ENCODE measurements at regions not wholly inside any gene's neighbourhood (a gene's known extent, or its start where the extent isn't known, plus 50 kb on each side); places are given as distances from the start of the nearest gene placed in this dataset.

DNA sequence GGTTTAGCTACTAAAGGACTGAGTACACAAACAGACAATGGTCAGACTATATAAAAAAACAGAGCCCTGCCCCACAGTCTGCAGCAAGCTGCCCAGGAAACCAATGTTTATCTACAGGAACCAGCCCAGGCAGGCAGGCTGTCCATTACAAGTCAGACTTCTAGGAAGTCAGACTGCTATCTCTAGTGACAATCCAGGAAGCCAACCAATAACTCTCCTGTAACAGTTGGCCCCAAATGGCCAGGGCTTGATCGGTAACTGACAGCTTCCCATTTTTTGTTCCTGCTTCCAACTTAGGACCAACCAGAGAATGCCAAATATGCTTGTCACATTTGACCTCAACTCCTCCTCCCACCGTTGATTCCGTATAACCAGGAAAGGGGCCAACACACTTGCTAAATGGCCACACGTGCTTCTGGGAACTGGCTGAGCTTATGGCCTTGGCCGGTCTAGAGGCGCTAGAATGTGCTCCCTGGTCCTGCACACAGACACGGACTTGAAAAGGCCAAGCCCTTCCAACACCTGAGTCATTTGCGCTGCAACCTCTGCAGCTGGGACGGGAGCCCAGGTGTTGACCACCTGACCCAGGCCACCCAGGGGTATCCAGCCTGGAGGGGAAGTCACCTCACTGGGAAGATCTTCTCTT is 79.6 kb upstream of the CDK20 start:
- H3K4me1 ChIP-seq (ENCODE audit: control insufficient read depth, insufficient read depth, low read length) = no peaks in the 10 kb centered on the region
- no peaks in the 10 kb centered on the region for H3K36me3 ChIP-seq (ENCODE audit: control insufficient read depth, insufficient read depth, low read length)
- no peaks in the 10 kb centered on the region for H3K27me3 ChIP-seq (ENCODE audit: control insufficient read depth, insufficient read depth, low read length)
- no peaks in the 10 kb centered on the region for H3K9me3 ChIP-seq (ENCODE audit: control insufficient read depth, insufficient read depth, low read length)
- no peak overlapping the region for H3K9ac ChIP-seq (ENCODE audit: low read depth, low read length)
- no peak overlapping the region for H3K4me3 ChIP-seq (ENCODE audit: low read depth, low read length)

DNA sequence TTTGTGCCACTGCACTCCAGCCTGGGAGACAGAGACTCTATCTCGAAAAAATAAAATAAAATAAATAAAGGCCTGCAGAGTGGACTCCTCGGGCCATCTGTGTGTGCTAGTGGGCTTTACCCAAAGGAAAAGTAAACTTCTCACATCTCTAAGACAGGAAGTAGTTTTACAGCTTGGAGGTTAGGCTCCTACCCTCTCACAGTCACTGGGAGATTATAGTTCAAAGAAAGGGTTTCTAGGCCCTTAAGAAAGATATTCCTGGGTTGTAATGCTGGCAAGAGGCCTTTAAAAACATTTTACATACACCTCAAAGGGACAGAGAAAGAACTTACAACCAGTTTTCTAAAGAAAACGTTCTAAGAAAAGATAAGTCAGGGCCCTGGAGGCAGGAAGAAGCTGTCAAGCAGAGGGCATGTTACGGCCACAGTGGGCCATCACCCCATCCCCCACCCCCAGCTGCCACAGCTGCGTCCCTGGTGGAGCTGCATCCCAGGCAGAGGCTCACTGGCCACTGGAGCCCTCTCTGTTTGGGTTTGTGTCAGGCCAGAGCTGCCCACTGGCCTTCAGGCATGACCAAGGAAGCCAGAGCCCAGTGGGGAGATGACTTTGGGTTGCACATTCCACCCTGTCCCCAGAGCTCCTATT is 78.1 kb upstream of the CDK20 start:
- no peaks in the 10 kb centered on the region for H3K9me3 ChIP-seq (ENCODE audit: control insufficient read depth, insufficient read depth, low read length)
- H3K36me3 ChIP-seq (ENCODE audit: control insufficient read depth, insufficient read depth, low read length) = peaks cover 3% of the 10 kb centered on the region
- H3K9ac ChIP-seq (ENCODE audit: low read depth, low read length) = no peak overlapping the region
- no peaks in the 10 kb centered on the region for H3K27me3 ChIP-seq (ENCODE audit: control insufficient read depth, insufficient read depth, low read length)
- no peaks in the 10 kb centered on the region for H3K4me1 ChIP-seq (ENCODE audit: control insufficient read depth, insufficient read depth, low read length)
- no peak overlapping the region for H3K4me3 ChIP-seq (ENCODE audit: low read depth, low read length)

DNA sequence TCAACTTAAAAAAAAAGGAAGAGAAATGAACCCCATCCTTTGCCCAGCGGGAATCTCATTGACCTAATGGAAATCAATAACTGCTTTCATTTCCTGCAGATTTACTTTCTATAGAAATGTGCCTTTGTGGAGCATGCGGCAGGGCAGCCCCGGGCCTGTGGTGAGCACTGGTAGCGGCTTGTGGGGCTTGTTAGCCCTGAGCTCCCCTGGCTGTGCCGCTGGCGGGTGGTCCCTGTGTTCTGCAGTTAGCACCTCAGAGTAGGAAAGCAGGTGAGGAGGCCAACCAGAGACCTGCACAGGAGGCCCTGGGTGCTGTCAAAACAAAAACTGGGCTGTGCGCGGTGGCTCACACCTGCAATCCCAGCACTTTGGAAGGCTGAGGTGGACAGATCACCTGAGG is 76.8 kb upstream of the CDK20 start:
- no peak overlapping the region for H3K4me3 ChIP-seq (ENCODE audit: low read depth, low read length)
- no peaks in the 10 kb centered on the region for H3K27me3 ChIP-seq (ENCODE audit: control insufficient read depth, insufficient read depth, low read length)
- H3K9ac ChIP-seq (ENCODE audit: low read depth, low read length) = no peak overlapping the region
- peaks cover 3% of the 10 kb centered on the region for H3K36me3 ChIP-seq (ENCODE audit: control insufficient read depth, insufficient read depth, low read length)
- H3K9me3 ChIP-seq (ENCODE audit: control insufficient read depth, insufficient read depth, low read length) = no peaks in the 10 kb centered on the region
- no peaks in the 10 kb centered on the region for H3K4me1 ChIP-seq (ENCODE audit: control insufficient read depth, insufficient read depth, low read length)

DNA sequence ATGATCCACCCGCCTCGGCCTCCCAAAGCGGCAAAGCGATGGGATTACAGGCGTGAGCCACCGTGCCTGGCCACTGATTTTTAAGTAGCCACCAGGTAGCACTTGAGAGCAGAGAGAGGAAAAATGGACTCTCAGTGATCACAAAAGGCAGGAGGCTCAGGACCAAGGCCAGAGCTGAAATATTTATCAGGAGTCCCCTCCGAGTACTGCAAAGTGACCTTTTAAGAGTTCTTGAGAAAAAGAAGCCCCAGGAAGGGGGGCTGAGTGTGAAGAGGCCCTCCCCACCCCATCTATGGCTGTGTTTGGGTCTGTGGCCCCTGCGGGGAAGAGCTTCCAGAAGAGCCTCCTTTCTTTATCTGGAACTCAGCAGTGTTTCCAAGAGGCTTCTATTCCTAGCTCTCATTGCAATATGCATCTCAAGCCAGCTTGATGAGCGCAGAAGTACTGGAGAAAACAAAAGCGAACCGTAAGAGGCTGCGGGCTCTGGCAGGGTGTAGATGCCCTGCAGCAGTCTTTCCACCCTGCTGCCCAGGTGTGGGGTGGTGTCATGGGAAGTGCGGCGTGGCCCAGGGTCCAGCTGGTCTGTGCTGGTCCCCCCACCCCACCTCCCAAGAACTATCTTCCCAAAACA is 75.5 kb upstream of the CDK20 start:
- Histone ChIP-seq H3K9ac (ENCODE audit: low read depth, low read length) (no peak overlapping the region), H3K36me3 (ENCODE audit: control insufficient read depth, insufficient read depth, low read length) (peaks cover 3% of the 10 kb centered on the region), H3K4me3 (ENCODE audit: low read depth, low read length) (no peak overlapping the region), H3K9me3 (ENCODE audit: control insufficient read depth, insufficient read depth, low read length) (peaks cover 2% of the 10 kb centered on the region), H3K27me3 (ENCODE audit: control insufficient read depth, insufficient read depth, low read length) (no peaks in the 10 kb centered on the region), H3K4me1 (ENCODE audit: control insufficient read depth, insufficient read depth, low read length) (no peaks in the 10 kb centered on the region)

DNA sequence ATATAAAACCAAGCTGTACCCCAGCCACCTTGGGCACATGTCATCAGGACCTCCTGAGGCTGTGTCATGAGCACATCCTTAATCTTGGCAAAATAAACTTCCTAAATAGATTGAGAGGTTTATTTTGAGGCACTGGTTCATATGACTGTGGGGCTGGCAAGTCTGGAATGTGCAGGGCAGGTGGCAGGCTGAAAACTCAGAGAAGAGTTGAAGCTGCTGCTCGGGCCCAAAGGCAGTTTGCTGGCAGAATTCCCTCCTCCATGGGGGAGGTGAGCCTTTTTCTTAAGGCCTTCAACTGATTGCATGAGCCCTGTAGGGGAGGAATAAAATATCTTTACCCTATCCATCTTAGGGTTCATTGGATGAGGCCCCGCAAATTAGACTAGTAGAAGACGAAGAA is 72.2 kb upstream of the CDK20 start:
- Histone ChIP-seq H3K9me3 (ENCODE audit: control insufficient read depth, insufficient read depth, low read length) (peaks cover 16% of the 10 kb centered on the region), H3K9ac (ENCODE audit: low read depth, low read length) (no peak overlapping the region), H3K4me1 (ENCODE audit: control insufficient read depth, insufficient read depth, low read length) (no peaks in the 10 kb centered on the region), H3K36me3 (ENCODE audit: control insufficient read depth, insufficient read depth, low read length) (peaks cover 3% of the 10 kb centered on the region), H3K27me3 (ENCODE audit: control insufficient read depth, insufficient read depth, low read length) (no peaks in the 10 kb centered on the region), H3K4me3 (ENCODE audit: low read depth, low read length) (no peak overlapping the region)

DNA sequence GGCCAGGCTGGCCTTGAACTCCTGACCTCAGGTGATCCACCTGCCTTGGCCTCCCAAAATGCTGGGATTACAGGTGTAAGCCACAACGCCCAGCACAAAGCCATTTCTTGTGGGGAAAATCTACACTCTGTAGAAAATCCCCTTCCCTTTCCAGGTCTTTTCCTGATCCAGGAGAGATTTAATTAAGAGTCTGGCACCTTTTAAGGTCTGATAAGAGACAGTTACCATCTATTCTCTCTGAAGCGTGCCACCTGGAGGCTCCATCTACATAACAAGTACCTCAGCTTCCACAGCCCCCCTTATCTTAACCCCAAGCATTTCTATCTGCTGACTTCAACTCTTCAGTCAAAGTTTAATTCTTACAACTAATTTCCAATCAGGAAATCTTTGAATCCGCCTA is 71.4 kb upstream of the CDK20 start:
- Histone ChIP-seq H3K4me3 (ENCODE audit: low read depth, low read length) (no peak overlapping the region), H3K36me3 (ENCODE audit: control insufficient read depth, insufficient read depth, low read length) (peaks cover 3% of the 10 kb centered on the region), H3K4me1 (ENCODE audit: control insufficient read depth, insufficient read depth, low read length) (no peaks in the 10 kb centered on the region), H3K27me3 (ENCODE audit: control insufficient read depth, insufficient read depth, low read length) (no peaks in the 10 kb centered on the region), H3K9ac (ENCODE audit: low read depth, low read length) (no peak overlapping the region), H3K9me3 (ENCODE audit: control insufficient read depth, insufficient read depth, low read length) (peaks cover 16% of the 10 kb centered on the region)

- Histone ChIP-seq H3K27me3 (ENCODE audit: control insufficient read depth, insufficient read depth, low read length) (no peaks in the 10 kb centered on the region), H3K4me1 (ENCODE audit: control insufficient read depth, insufficient read depth, low read length) (no peaks in the 10 kb centered on the region), H3K9ac (ENCODE audit: low read depth, low read length) (no peak overlapping the region), H3K4me3 (ENCODE audit: low read depth, low read length) (no peak overlapping the region), H3K36me3 (ENCODE audit: control insufficient read depth, insufficient read depth, low read length) (peaks cover 3% of the 10 kb centered on the region), H3K9me3 (ENCODE audit: control insufficient read depth, insufficient read depth, low read length) (peaks cover 16% of the 10 kb centered on the region)
Observed at GRCh38 chr9:88044200-88044599, 69.9 kb upstream of the CDK20 start.

DNA sequence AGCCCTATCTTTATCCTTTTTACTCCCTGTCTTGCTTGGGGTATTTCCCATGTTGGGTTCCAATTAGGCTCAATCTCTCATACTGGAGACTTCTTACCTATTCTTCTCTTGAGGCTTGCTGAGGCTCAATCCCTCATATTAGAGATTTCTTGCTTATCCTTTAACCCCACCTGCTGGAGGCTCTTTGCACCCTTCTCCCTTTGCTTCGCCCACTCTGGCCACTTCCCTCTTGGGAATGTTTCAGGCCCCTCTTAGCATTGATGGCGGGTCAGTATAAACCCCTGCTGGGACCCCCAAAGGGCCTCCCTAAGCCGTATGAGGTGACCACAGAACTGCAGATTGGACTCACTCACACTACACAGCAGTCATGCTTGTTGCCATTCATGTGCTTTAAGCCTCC is 69.3 kb upstream of the CDK20 start:
- peaks cover 3% of the 10 kb centered on the region for H3K36me3 ChIP-seq (ENCODE audit: control insufficient read depth, insufficient read depth, low read length)
- peaks cover 17% of the 10 kb centered on the region for H3K9me3 ChIP-seq (ENCODE audit: control insufficient read depth, insufficient read depth, low read length)
- no peaks in the 10 kb centered on the region for H3K27me3 ChIP-seq (ENCODE audit: control insufficient read depth, insufficient read depth, low read length)
- no peak overlapping the region for H3K9ac ChIP-seq (ENCODE audit: low read depth, low read length)
- H3K4me3 ChIP-seq (ENCODE audit: low read depth, low read length) = no peak overlapping the region
- H3K4me1 ChIP-seq (ENCODE audit: control insufficient read depth, insufficient read depth, low read length) = no peaks in the 10 kb centered on the region

- Histone ChIP-seq H3K4me1 (ENCODE audit: control insufficient read depth, insufficient read depth, low read length) (no peaks in the 10 kb centered on the region), H3K27me3 (ENCODE audit: control insufficient read depth, insufficient read depth, low read length) (no peaks in the 10 kb centered on the region), H3K4me3 (ENCODE audit: low read depth, low read length) (no peak overlapping the region), H3K36me3 (ENCODE audit: control insufficient read depth, insufficient read depth, low read length) (no peaks in the 10 kb centered on the region), H3K9me3 (ENCODE audit: control insufficient read depth, insufficient read depth, low read length) (peaks cover 19% of the 10 kb centered on the region), H3K9ac (ENCODE audit: low read depth, low read length) (no peak overlapping the region)
Observed at GRCh38 chr9:88041447-88041846, 67.1 kb upstream of the CDK20 start.

- peaks cover 3% of the 10 kb centered on the region for H3K9me3 ChIP-seq (ENCODE audit: control insufficient read depth, insufficient read depth, low read length)
- no peak overlapping the region for H3K4me3 ChIP-seq (ENCODE audit: low read depth, low read length)
- H3K9ac ChIP-seq (ENCODE audit: low read depth, low read length) = no peak overlapping the region
- H3K36me3 ChIP-seq (ENCODE audit: control insufficient read depth, insufficient read depth, low read length) = no peaks in the 10 kb centered on the region
- H3K4me1 ChIP-seq (ENCODE audit: control insufficient read depth, insufficient read depth, low read length) = peaks cover 2% of the 10 kb centered on the region
- no peaks in the 10 kb centered on the region for H3K27me3 ChIP-seq (ENCODE audit: control insufficient read depth, insufficient read depth, low read length)
Observed at GRCh38 chr9:88037285-88037845, 63.0 kb upstream of the CDK20 start.

DNA sequence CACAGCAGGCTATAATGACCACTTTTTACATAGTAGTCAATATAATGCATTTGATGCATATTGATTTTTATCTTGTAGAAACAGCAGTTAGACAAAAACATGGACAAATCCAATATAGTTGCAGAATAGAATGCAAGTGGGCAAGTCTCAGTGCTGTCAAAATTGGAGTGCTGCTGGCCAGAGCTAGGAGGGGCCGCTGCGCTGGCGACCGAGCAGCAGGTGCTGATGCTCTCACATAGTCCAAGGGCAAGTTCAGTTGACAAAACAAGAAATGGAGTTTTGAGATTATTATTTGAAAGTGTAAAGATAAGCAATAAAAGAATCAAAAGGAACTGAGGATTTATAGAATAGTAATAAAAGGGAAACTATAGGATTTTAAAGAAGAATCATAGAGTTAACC is 60.6 kb upstream of the CDK20 start:
- Histone ChIP-seq H3K4me1 (ENCODE audit: control insufficient read depth, insufficient read depth, low read length) (peaks cover 2% of the 10 kb centered on the region), H3K9ac (ENCODE audit: low read depth, low read length) (no peak overlapping the region)

DNA sequence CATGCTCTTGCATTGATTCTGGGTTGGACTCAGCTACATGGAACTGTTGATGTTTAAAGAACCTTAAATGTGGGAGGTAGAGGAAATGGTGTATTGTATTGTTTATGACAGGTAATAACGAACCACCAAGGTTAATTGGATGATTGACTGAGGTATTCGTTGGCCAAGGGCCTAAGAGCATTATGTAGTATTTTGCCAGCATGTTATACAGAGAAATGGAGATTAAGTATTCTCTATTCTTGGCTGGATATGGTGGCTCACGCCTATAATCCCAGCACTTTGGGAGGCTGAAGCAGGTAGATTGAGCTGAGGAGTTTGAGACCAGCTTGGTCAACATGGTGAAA is 59.0 kb upstream of the CDK20 start:
- Histone ChIP-seq H3K27me3 (ENCODE audit: control insufficient read depth, insufficient read depth, low read length) (no peaks in the 10 kb centered on the region), H3K9me3 (ENCODE audit: control insufficient read depth, insufficient read depth, low read length) (no peaks in the 10 kb centered on the region), H3K4me3 (ENCODE audit: low read depth, low read length) (no peak overlapping the region), H3K4me1 (ENCODE audit: control insufficient read depth, insufficient read depth, low read length) (peaks cover 2% of the 10 kb centered on the region), H3K36me3 (ENCODE audit: control insufficient read depth, insufficient read depth, low read length) (no peaks in the 10 kb centered on the region), H3K9ac (ENCODE audit: low read depth, low read length) (no peak overlapping the region)

More for the DNA sequence above, 60.6 kb upstream of the CDK20 start:
- H3K4me3 ChIP-seq (ENCODE audit: low read depth, low read length) = no peak overlapping the region
- peaks cover 3% of the 10 kb centered on the region for H3K9me3 ChIP-seq (ENCODE audit: control insufficient read depth, insufficient read depth, low read length)
- H3K27me3 ChIP-seq (ENCODE audit: control insufficient read depth, insufficient read depth, low read length) = no peaks in the 10 kb centered on the region
- H3K36me3 ChIP-seq (ENCODE audit: control insufficient read depth, insufficient read depth, low read length) = no peaks in the 10 kb centered on the region
